Tibial nerve (tissue), 3 donors: ENCODE measurements at regions not wholly inside any gene's neighbourhood (a gene's known extent, or its start where the extent isn't known, plus 50 kb on each side); places are given as distances from the start of the nearest gene placed in this dataset.

ENCODE experiments used
- CTCF ChIP-seq, 5 experiments: fragments of 200-600 bp in 3 of 5; fragments of 450-650 bp in 2 of 5; sonication (generic) in 3 of 5; IDR thresholded peaks; one replicate each; pipeline ENCODE4 v1.5.1; 2016 to 2019; ENCODE audit warnings: antibody characterized with exemption in 5 of 5, mild to moderate bottlenecking in 3 of 5, moderate library complexity in 2 of 5
- POLR2A ChIP-seq, 2 donors: fragments of 450-650 bp; IDR thresholded peaks; one replicate each; pipeline ENCODE4 v1.6.1; 2017; ENCODE audit warnings: antibody characterized with exemption in 2 of 2, mild to moderate bottlenecking in 2 of 2, moderate library complexity in 2 of 2

GRCh38 chr2:189255711-189256110 is 76.2 kb upstream of the COL5A2 start:
- TF ChIP-seq CTCF (IDR thresholded peaks at IDR 0.05) (no peak), POLR2A (IDR thresholded peaks at IDR 0.05) (no peak)
